D341Med (cell line): ENCODE measurements at regions not wholly inside any gene's neighbourhood (a gene's known extent, or its start where the extent isn't known, plus 50 kb on each side); places are given as distances from the start of the nearest gene placed in this dataset.
"Not testable (repeated sequence)": the region's sequence is repeated elsewhere in the genome, so short reads cannot be mapped to it uniquely, and the experiment has no call there.

Experiments used
- DNase-seq: peaks from one replicate; pipeline ENCODE4 v3.0.0; 2012; ENCODE audit warnings: low spot score

- DNase-seq: no peak
Observed at GRCh38 chr5:159650803-159651202, 265.5 kb upstream of the ADRA1B start.

GRCh38 chr5:159655757-159656409 is 260.4 kb upstream of the ADRA1B start:
- no peak for DNase-seq

DNA sequence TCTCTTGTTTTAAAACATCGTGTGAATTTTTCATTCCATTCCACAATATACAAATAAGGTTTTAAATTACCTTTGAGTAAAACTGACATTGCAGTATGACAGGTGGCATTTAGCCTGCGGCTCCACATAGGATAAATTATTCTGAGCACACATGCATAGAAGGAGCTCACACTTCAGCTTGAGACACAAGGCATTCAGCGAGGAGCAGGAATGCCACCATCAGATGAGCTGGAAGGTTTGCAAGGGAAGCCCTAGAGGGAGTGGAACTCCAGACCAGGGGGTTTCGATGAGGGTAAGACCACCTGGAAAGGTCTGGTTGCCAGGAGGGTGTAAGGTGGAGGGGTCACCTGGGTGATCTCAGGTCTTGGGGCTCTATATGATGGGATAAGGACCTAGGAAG is 259.0 kb upstream of the ADRA1B start:
- no peak for DNase-seq

DNA sequence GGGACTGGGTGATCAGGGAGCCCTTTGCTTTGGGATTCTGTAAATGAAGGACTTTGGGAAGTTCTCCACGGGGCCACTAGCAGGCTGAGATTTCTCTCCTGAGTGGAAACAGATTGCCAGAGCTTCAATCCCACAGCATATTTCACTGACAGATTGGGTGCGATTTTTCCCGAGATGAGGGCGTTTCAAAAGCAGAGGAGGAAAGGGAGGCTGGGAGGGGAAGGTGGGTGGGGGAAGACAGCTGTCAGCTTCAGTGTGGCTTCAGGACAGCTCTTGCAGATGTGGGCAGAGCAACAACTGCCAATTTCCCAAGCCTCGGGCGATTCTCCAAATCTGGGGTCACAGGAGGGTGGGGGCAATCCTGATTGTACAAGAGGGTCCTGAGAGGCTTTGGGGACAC is 258.5 kb upstream of the ADRA1B start:
- no peak for DNase-seq

DNA sequence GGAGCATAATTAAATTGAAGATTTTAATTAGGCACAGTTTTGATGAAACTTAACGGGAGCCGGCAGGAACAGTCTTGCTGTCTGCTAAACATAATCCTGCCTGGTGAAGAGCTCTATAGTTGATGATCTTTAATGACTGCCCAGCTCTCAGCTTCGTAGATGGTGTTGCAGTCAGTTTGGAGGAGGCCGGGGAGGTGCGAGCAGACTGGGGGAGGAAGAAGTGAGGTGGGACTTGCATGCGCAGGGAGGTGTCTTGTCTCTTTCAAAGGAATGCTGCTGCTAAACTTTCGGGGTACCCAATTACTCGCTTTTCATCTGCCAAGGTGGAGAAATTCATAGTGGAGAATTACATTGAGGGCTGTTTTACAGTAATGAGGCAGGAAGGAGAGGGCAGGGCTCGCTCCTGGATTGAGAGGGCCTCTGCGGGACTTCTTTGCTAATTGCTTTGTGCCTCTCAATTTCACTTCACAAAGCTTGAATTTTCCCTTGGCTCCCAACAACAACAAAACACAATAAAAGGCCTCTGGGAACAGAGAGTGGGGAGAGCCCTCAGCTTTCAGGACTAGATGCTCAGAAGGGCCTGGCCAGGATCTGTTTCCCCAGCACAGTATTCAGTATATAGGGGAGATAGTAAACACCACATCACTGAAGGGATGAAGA is 257.9 kb upstream of the ADRA1B start:
- DNase-seq: no peak

DNA sequence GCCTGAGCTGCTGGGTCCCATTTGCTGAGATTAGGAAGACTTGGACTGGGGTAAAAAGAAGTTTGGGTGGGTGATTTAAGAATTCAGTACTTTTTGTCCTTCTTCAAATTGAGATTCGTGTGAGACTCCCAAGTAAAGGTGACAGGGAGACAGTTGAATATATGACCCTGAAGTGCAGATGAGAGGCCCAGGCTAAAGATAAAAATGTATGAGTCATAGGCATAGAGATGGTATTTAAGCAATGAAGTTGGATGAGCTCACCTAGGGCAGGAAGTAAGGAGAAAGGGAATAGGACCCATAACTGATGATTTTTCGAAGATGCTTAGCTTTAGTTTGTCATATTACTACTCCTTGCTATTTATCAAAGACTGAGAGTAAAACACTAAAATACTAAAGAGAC is 255.9 kb upstream of the ADRA1B start:
- no peak for DNase-seq

DNA sequence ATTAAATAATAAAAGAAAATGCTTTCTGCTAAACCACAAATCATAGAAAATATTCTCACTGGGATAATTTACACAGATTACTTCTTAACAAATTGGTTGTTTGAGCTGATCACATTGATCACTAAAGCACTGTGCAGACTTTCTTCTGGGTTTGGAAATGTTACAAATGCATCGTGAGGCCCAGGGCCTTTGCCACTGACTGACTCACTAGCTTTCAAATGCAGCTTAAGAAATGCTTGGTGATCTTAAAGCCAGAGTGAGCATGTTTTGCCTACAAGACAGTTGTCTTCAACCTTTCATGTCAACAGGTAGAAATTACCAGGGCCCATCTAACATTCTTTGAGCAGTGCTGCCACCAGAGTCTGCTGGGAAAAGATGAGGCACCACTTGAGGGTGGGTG is 252.3 kb upstream of the ADRA1B start:
- no peak for DNase-seq

GRCh38 chr5:159667286-159667685 is 249.0 kb upstream of the ADRA1B start:
- no peak for DNase-seq

- DNase-seq: no peak
Observed at GRCh38 chr5:159668556-159668955, 247.7 kb upstream of the ADRA1B start.

DNA sequence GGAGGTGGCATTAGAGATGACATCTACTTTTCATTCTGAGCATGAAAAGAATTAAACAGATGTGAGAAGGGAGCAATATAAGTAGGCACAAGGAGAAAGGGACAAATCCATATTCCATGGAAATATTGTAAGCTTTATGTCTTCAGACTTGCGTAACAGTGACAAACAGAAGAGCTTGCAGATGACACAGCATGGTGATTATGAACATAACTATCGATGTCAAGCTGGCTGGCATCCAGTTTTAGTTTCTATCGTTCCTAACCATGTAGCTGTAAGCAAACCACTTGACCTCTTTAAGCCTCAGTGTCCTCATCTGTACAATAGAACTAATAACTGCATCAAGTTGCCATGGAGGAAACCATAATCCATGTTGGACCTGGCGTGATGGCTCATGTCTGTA is 246.7 kb upstream of the ADRA1B start:
- DNase-seq: no peak

DNA sequence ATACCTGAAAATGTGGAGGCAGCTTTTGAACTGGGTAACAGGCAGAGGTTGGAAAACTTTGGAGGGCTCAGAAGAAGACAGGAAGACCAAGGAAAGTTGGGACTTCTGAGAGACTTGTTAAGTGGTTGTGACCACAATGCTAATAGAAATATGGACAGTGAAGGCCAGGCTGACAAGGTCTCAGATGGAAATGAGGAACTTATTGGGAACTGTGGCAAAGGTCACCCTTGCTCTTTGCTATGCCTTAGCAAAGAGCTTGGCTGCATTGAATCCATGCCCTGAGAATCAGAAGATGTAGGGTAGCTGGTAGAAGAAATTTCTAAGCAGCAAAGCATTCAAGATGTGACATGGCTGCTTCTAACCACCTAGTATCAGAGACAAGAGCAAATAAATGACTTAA is 244.4 kb upstream of the ADRA1B start:
- no peak for DNase-seq

- DNase-seq: no peak
Observed at GRCh38 chr5:159673538-159673937, 242.7 kb upstream of the ADRA1B start.

DNA sequence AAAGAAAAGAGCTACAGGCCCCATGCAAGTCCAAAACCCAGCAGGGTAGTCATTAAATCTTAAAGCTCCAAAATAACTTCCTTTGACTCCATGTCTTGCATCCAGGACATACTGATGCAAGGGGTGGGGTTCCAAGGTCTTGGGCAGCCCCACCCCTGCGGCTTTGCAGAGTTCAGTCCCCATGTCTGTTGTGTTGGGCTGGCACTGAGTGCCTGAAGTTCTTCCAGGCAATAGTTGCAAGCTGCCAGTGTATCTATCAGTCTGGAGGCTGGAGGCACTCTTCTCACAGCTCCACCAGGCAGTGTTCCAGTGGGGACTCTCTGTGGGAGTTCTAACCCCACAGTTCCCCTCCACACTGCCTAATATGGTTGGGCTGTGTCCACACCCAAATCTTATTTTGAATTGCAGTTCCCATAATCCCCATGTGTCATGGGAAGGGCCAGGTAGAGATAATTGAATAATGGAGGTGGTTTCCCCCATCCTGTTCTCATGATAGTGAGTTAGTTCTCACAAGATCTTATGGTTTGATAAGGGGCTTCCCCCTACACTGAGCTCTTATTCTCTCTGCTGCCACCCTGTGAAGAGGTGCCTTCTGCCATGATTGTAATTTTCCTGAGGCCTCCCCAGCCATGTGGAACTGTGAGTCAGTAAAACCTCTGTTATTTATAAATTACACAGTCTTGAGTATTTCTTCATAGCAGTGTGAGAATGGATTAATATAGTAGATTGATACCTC is 237.5 kb upstream of the ADRA1B start:
- no peak for DNase-seq

DNA sequence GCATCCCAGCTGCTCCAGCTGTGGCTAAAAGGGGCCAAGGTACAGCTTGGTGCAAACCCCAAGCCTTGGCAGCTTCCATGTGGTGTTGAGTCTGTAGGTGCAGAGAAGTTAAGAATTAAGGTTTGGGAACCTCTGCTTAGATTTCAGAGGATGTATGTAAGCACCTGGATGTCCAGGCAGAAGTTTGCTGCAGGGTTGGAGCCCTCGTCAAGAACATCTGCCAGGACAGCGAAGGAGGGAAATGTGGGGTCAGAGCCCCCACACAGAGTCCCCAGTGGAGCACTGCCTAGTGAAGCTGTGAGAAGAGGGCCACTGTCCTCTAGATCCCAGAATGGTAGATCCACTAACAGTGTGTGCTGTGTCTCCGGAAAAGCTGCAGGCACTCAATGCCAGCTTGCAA is 236.2 kb upstream of the ADRA1B start:
- DNase-seq: no peak

GRCh38 chr5:159681661-159682060 is 234.6 kb upstream of the ADRA1B start:
- no peak for DNase-seq

DNA sequence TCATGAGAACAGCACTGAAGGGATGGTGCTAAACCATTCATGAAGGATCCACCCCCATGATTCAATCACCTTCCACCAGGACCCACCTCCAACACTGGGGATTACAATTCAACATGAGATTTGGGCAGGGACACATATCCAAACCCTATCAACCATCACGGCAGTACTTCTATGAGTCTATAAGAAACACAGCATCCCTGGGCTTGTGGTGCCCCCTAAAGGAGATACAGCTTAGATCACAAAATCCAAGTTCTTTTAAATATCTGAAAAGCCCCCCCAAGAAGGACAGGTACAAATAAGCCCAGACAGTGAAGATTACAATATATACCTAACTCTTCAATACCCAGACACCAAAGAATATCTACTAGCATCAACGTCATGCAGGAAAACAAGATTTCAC is 233.7 kb upstream of the ADRA1B start:
- no peak for DNase-seq

GRCh38 chr5:159687892-159688291 is 228.4 kb upstream of the ADRA1B start:
- DNase-seq: not testable (repeated sequence)

- DNase-seq: no peak
Observed at GRCh38 chr5:159695741-159696294, 220.5 kb upstream of the ADRA1B start.

DNA sequence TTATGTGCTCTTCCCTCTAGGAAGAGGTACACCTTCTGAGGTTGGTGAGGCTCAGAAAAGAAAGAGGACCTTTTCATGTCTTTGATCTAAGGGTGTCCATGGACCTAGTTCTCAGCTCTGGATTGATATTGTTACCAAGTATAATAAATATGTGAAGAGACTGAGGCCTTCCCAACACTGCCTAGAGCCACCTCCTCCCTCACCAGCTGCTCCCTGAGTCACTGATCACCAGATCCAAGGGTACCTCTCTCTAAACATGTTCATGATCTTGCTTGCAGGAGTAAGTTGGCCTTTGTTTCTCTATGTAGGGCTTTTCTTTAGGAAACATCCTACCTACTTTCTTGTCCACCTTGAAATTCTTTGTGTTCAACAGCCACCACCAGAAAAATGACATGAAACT is 218.8 kb upstream of the ADRA1B start:
- no peak for DNase-seq

- no peak for DNase-seq
Observed at GRCh38 chr5:159698322-159698721, 218.0 kb upstream of the ADRA1B start.

DNA sequence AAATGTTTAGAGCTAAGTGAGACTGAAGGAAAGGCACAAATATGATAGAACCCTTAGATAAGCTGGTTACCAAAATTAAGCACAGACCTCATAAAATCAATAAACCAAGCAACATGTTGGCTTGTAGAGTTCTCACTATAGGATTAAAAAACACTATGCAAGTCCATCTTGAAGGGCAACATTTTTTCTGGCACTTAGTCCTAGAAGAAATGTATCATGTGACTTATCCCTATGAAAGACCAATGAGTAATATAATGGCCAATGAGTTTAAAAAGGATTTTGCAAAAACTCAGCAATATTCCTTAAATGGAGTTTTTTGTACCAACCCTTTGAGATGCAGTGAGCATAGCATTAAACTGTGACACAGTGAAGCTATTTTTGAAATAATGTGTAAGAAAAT is 216.3 kb upstream of the ADRA1B start:
- no peak for DNase-seq

GRCh38 chr5:159702301-159702700 is 214.0 kb upstream of the ADRA1B start:
- no peak for DNase-seq

DNA sequence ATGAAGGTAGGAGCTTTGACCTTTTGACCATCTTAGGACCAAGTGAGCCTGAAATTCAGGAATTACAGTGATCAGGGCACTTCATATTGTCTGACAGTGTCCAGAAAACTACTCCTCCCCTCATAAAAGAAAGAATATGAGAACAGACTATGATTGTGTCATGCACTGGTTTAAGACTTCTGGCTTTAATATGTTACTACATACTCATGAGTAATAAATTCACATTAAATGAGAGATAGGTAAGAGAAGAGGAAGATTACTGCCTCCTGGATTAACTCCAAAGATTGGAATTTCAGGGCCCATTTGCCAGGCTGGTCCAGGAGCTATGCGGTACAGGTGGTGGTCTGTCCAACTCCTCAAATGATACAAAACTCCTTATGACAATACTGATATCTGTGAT is 213.5 kb upstream of the ADRA1B start:
- DNase-seq: no peak
